Fibroblast of lung (primary cell): ENCODE measurements at regions not wholly inside any gene's neighbourhood (a gene's known extent, or its start where the extent isn't known, plus 50 kb on each side); places are given as distances from the start of the nearest gene placed in this dataset.

Source experiments
- DNase-seq, 2 donors: peaks; one replicate each; pipeline versions ENCODE4 v3.0.0 to v3.0.0-alpha.2; 2010; ENCODE audit warnings: low read depth in 2 of 2
- H2AFZ ChIP-seq: 2 replicates; pipeline ENCODE4 v1.5.1; 2012; ENCODE audit warnings: low read length, control low read depth, inconsistent platforms
- H3K27ac ChIP-seq: 2 replicates; pipeline ENCODE4 v1.5.1; 2011; ENCODE audit warnings: low read length, control low read depth; ENCODE audit not compliant: insufficient read depth
- H3K27me3 ChIP-seq: 2 replicates; pipeline ENCODE4 v1.5.1; 2011; ENCODE audit warnings: mild to moderate bottlenecking, low read length; ENCODE audit not compliant: control insufficient read depth, insufficient read depth
- H3K36me3 ChIP-seq: 2 replicates; pipeline ENCODE4 v1.5.1; 2011; ENCODE audit warnings: low read length; ENCODE audit not compliant: control insufficient read depth, insufficient read depth
- H3K4me1 ChIP-seq: 2 replicates; pipeline ENCODE4 v1.5.1; 2011; ENCODE audit warnings: low read length; ENCODE audit not compliant: control insufficient read depth, insufficient read depth; ENCODE audit errors: extremely low read depth
- H3K4me2 ChIP-seq: 2 replicates; pipeline ENCODE4 v1.5.1; 2011; ENCODE audit warnings: low read length, control low read depth; ENCODE audit not compliant: insufficient read depth; ENCODE audit errors: extremely low read depth
- H3K4me3 ChIP-seq, 4 experiments: fragments of 200-600 bp in 1 of 4; sonication (generic) in 1 of 4; replicated peaks in 1 of 4; 2 replicates each; pipeline ENCODE4 v1.5.1; 2011 to 2016; ENCODE audit warnings: low read length in 4 of 4, low read depth in 3 of 4, mild to moderate bottlenecking in 3 of 4, control low read depth in 2 of 4, inconsistent platforms in 1 of 4, mixed read lengths in 1 of 4; ENCODE audit not compliant: insufficient read depth in 1 of 4; ENCODE audit errors: control extremely low read depth in 1 of 4
- H3K79me2 ChIP-seq: 2 replicates; pipeline ENCODE4 v1.5.1; 2012; ENCODE audit warnings: mild to moderate bottlenecking, low read length, inconsistent platforms; ENCODE audit not compliant: control insufficient read depth, insufficient read depth
- H3K9ac ChIP-seq: 2 replicates; pipeline ENCODE4 v1.5.1; 2011; ENCODE audit warnings: mild to moderate bottlenecking, low read length, control low read depth; ENCODE audit not compliant: insufficient read depth
- H3K9me3 ChIP-seq: 2 replicates; pipeline ENCODE4 v1.5.1; 2012; ENCODE audit warnings: low read depth, low read length; ENCODE audit not compliant: control insufficient read depth, insufficient read depth
- H4K20me1 ChIP-seq: 2 replicates; pipeline ENCODE4 v1.5.1; 2011; ENCODE audit warnings: low read length; ENCODE audit not compliant: control insufficient read depth, insufficient read depth; ENCODE audit errors: extremely low read depth
- EZH2 ChIP-seq: IDR thresholded peaks from 2 replicates; pipeline ENCODE4 v1.5.1; 2012; ENCODE audit warnings: low read length, control low read depth, mild to moderate bottlenecking; ENCODE audit errors: missing control alignments
- TF ChIP-seq, protein P1 (sequence below), 2 donors: IDR thresholded peaks in 1 of 2; conservative IDR thresholded peaks in 1 of 2; 1 replicate in 1 of 2; 2 replicates in 1 of 2; pipeline ENCODE4 v1.5.1; 2011 to 2012; ENCODE audit warnings: low read length in 2 of 2, control low read depth in 1 of 2, inconsistent platforms in 1 of 2, low read depth in 1 of 2, mild to moderate bottlenecking in 1 of 2

DNA sequence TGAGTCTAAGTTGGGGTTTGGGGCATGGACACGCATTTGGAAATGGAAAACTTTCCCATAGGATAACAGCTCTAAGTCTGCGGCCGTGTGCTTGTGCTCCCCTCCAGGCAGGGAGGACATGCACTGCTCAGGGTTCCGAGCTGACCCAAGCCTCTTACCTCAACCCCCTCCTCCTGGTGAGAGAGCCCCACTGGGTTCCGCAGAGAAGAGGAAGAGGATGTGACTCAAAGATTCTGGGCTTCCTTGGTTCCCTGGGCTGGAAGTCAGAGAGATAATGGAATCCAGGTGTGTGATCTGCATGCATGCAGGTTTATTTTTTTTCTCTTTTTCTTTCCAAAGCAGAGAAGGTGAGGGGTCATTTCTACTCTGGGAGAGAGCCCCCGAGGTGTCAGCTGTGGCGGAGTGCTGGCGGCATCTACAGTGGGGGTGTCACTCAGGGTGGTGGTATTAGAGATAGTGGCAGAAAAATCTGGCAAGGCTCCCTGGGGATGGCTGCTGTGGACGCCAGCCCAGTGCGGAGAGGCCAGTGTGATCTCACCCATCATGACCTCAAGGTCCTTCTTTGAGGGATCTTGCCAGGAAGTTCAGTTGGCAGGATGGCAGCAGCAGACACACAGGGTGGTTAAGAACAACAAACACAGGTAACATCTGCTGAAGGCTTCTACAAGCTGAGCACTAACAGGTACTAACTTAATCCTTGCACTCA lies 168.7 kb upstream of the HAND2 start:
- H3K27me3 ChIP-seq: no peaks in the 10 kb centered on the region
- no peak overlapping the region for H3K27ac ChIP-seq
- H3K36me3 ChIP-seq: no peaks in the 10 kb centered on the region
- H3K4me1 ChIP-seq: no peaks in the 10 kb centered on the region
- TF ChIP-seq, protein P1, sequence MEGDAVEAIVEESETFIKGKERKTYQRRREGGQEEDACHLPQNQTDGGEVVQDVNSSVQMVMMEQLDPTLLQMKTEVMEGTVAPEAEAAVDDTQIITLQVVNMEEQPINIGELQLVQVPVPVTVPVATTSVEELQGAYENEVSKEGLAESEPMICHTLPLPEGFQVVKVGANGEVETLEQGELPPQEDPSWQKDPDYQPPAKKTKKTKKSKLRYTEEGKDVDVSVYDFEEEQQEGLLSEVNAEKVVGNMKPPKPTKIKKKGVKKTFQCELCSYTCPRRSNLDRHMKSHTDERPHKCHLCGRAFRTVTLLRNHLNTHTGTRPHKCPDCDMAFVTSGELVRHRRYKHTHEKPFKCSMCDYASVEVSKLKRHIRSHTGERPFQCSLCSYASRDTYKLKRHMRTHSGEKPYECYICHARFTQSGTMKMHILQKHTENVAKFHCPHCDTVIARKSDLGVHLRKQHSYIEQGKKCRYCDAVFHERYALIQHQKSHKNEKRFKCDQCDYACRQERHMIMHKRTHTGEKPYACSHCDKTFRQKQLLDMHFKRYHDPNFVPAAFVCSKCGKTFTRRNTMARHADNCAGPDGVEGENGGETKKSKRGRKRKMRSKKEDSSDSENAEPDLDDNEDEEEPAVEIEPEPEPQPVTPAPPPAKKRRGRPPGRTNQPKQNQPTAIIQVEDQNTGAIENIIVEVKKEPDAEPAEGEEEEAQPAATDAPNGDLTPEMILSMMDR (conservative IDR thresholded peaks at IDR 0.05 in 1 of 2, IDR thresholded peaks at IDR 0.05 in 1 of 2; ENCODE audit: low read depth in 1 of 2, low read length in 2 of 2): no peak
- no peak for TF ChIP-seq EZH2
- H3K9ac ChIP-seq: no peak overlapping the region
- H3K4me3 ChIP-seq: no peak overlapping the region
- no peak for DNase-seq
- no peaks in the 10 kb centered on the region for H3K9me3 ChIP-seq
- no peak overlapping the region for H3K4me2 ChIP-seq
- no peaks in the 10 kb centered on the region for H4K20me1 ChIP-seq
- H2AFZ ChIP-seq: no peak overlapping the region
- no peaks in the 10 kb centered on the region for H3K79me2 ChIP-seq

DNA sequence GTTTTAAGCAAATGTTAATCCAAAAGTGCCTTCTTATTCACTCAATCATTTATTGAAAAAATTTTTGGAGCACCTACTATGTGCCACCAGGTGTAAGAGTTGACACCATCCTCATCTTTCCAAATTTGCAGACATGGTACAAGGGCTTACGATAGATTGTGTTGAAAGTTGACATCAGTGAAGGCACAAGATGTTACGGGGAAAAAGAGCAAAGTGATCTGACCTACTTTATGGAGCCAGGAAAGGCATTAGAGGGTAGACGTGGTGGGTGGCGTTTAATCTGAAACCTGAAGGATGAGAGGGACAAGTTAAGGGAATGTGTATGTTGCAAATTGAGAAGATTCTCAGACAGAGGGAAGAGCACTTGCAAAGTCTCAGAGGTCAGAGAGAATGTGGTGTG lies 167.8 kb upstream of the HAND2 start:
- no peak for TF ChIP-seq EZH2
- TF ChIP-seq, protein P1 (conservative IDR thresholded peaks at IDR 0.05 in 1 of 2, IDR thresholded peaks at IDR 0.05 in 1 of 2; ENCODE audit: low read depth in 1 of 2, low read length in 2 of 2): no peak
- no peak for DNase-seq
- Histone ChIP-seq H3K9me3 (no peaks in the 10 kb centered on the region), H3K36me3 (no peaks in the 10 kb centered on the region), H3K4me3 (no peak overlapping the region), H3K4me2 (no peak overlapping the region), H3K9ac (no peak overlapping the region), H2AFZ (no peak overlapping the region), H3K79me2 (no peaks in the 10 kb centered on the region), H3K27ac (no peak overlapping the region), H3K27me3 (no peaks in the 10 kb centered on the region), H4K20me1 (no peaks in the 10 kb centered on the region), H3K4me1 (no peaks in the 10 kb centered on the region)

DNA sequence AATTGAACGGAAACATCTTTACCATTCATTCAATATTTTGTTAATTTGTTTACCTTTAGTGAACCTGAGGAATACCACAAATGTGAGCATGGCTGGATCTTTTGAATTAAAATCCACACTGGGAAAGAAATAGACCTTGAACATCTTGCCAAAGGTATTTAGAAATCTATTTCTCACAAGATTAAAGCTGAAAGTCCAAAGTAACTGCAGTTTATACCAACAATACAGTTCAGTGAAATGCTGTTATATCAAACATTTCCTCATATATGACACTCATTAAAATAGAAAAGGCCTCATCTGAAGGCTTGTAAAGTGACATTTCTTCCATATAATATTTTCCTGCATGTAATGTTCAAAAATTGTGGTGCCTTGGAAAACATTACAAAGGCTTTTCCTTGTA lies 166.5 kb upstream of the HAND2 start:
- Histone ChIP-seq H3K4me2 (no peak overlapping the region), H3K36me3 (no peaks in the 10 kb centered on the region), H3K4me1 (no peaks in the 10 kb centered on the region), H2AFZ (no peak overlapping the region), H4K20me1 (no peaks in the 10 kb centered on the region), H3K9ac (no peak overlapping the region), H3K4me3 (no peak overlapping the region), H3K27me3 (no peaks in the 10 kb centered on the region), H3K79me2 (no peaks in the 10 kb centered on the region), H3K9me3 (no peaks in the 10 kb centered on the region), H3K27ac (no peak overlapping the region)
- no peak for DNase-seq
- TF ChIP-seq EZH2: no peak
- TF ChIP-seq, protein P1 (conservative IDR thresholded peaks at IDR 0.05 in 1 of 2, IDR thresholded peaks at IDR 0.05 in 1 of 2; ENCODE audit: low read depth in 1 of 2, low read length in 2 of 2): no peak
